ENCODE measurements at regions not wholly inside any gene's neighbourhood (a gene's known extent, or its start where the extent isn't known, plus 50 kb on each side); places are given as distances from the start of the nearest gene placed in this dataset.

DNA sequence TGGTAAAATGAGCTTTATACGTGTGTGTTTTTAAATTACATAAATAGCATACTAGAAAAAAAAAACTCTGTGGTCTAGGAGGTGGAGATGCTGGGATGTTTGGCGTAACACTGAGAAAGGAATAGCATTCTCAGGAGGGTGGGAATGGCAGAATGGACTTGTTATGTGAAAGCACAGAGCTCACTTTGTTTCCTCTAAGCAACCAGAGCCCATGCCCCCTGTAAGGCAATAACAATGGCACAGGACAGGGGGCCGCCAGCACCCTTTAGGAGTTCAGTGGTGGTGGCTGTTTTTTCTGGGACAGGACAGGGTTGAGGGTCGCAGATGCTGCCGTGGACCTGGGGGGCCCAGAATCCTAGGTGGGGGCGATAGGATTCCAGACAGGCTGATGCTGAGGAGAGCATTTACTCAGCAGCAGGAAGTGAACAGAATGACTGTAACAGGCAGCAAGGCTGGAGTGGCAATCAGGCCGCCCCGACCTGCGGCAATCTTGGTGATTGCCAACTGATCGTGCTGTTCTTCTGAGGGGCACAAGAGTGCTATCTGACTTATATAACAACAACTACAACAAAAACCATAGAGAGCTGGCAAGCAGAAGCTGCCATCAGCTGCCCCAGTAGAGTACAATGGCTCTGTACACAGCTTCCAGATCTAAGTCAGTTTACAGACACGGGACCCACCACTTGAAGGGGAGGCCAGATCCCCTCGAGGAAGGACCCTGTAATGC, 160.4 kb downstream of the UACA start:
- TF ChIP-seq GATA2 (IDR thresholded peaks at IDR 0.05; ENCODE audit: low read depth, low read length), result no peak
- no peak for TF ChIP-seq GATA3 (IDR thresholded peaks at IDR 0.05; ENCODE audit: low read depth, low read length)

DNA sequence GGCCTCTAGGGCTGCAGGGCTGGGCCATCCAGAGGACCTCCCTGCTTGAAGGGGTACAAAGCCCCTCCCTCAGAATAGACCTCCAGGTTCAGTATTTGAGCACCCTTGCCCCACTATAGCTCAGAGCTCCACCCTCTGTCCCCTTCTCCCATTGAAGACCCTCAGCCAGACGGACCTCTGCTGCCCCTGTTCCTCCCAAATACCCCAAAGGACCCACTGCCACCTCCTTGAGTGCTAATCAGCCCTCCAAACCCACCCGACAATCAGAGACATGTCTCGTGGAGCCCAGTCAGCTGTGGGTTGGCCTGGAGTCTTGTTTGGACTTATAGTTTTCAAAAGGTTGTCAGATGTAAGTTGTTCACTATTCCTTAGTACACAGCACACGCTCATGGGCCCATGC, 161.1 kb downstream of the UACA start:
- no peak for TF ChIP-seq GATA3 (IDR thresholded peaks at IDR 0.05; ENCODE audit: low read depth, low read length)
- no peak for TF ChIP-seq GATA2 (IDR thresholded peaks at IDR 0.05; ENCODE audit: low read depth, low read length)

DNA sequence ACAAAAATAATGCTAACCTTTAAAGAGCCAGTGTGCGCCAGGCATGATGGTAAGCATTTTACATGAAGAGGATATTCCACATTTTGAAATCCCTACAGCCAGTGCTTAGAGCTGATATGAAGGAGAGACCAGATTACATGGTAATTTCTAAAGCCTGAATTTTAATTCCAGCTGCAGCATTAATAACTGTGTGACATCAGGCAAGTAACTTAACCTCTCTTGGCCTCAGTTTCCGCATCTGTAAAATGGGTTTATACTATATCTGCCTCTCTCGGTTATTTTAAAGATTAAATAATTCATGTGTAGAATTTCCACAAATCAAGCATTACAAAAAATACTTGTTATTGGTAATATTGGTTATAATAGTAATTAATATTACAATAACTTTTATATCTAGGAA, 165.4 kb downstream of the UACA start:
- TF ChIP-seq GATA3 (IDR thresholded peaks at IDR 0.05; ENCODE audit: low read depth, low read length), result no peak
- TF ChIP-seq GATA2 (IDR thresholded peaks at IDR 0.05; ENCODE audit: low read depth, low read length), result no peak

DNA sequence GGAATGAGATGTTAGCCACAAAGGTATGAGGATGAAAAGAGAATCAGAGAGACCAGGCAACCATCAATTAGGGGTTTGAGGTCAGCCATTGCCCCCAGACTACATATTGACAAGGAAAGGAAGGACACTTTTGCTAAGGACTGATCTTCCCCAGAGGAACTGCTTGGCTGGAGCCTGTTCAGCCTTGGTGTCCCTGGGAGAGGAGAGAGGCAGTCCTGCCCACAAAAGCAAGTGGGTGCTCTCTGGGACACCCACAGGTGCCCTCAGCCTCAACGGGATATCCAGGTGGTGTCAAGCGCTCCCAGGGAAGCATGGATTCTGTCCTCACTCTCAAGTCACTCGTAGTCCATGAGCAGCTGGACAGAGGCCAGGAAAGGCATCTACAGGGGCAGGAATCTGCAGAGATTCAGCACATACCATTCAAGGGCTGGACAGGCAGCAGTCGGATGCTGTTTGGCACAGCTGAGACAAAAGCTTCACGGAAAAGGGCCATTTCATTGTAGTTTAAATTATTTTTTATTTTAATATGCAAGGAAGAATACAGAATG, 166.2 kb downstream of the UACA start:
- TF ChIP-seq GATA2 (IDR thresholded peaks at IDR 0.05; ENCODE audit: low read depth, low read length) (no peak), GATA3 (IDR thresholded peaks at IDR 0.05; ENCODE audit: low read depth, low read length) (no peak)

DNA sequence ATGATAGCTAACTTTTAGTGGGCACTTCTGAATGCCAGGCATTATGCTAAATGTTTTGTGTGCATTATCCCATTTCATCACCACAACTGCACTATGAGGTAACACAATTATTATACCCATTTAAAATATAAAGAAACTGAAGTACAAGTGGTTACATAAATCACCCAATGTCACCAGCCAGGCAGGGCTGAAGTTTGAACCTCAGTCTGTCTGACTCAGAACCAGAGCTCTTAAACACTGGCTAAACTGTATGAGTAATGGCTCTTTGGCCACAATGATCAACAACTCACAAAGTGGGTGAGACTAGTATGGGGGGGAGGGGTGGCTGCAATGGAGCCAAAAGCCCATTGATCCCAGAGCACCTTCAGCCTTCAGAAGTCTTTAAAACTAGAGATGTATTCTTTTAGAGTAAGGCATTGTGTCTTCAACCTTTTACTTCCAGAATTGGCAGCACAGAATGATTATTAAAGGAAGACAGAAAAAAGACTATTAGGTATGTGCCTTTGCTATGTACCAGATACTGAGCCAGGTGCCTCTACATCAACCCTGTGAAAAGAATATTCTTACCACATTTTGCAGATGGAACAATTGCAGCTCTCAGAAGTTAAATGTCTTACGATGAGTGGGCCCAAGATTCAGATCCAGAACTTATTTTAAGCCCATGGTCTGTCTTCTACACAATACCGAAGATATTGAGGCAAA, 166.9 kb downstream of the UACA start:
- TF ChIP-seq GATA2 (IDR thresholded peaks at IDR 0.05; ENCODE audit: low read depth, low read length), result no peak
- no peak for TF ChIP-seq GATA3 (IDR thresholded peaks at IDR 0.05; ENCODE audit: low read depth, low read length)

DNA sequence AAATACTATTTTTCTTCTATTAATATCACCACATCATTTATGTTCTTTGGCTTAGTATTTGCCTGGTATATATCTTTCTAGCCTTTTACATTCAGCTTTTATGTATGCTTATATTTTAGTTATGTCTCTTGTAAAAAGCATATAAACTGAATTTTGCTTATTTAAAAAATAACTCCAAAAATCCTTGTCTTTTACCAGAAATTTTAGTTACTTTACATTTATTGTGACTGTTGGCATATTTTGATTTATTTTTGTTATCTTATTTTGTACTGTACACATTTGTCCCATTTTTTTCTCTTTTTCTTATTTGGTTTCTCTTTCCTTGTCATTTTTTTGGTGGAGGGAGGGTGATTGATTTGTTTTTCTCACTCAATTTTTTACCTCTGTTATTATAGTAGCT, 169.6 kb downstream of the UACA start:
- TF ChIP-seq GATA2 (IDR thresholded peaks at IDR 0.05; ENCODE audit: low read depth, low read length), result no peak
- no peak for TF ChIP-seq GATA3 (IDR thresholded peaks at IDR 0.05; ENCODE audit: low read depth, low read length)

DNA sequence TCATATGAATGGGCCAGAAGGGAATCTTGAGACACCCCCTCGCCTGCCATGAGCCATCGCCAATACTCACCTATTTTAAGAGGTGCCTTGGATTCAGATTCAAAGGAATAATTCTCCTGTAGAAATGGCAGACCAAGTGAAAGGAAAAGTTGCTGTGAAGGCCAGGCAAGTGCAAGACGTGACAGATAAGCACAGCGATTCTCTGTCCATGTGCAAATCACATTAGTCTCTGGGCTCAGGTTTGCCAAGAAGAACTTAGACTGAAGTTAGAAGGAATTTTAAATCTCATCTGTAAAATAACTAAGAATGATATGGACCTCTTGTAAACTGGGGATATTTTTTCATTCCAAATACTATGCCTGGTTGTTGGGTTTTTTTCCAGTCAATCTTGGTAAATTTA, 173.6 kb downstream of the UACA start:
- TF ChIP-seq GATA2 (IDR thresholded peaks at IDR 0.05; ENCODE audit: low read depth, low read length) (no peak), GATA3 (IDR thresholded peaks at IDR 0.05; ENCODE audit: low read depth, low read length) (no peak)

DNA sequence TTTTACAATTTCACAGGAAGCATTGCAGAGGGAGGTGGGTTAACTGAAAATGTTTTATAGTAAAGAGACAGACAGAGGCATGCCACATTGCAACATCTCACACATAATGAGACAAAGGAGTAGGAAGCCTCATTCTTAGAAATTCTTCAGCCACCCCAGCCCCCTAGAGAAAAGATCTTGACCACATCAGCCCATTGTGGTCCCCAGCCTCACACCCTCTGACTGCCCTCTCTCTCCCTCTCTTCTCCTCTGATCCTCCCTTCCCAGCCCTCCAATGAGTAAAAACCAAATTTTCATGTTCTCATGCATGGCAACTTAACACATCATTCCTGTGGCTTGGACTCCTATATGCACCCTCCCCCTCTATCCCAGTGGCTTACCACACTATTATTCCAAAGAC, 174.1 kb downstream of the UACA start:
- TF ChIP-seq GATA3 (IDR thresholded peaks at IDR 0.05; ENCODE audit: low read depth, low read length), result no peak
- no peak for TF ChIP-seq GATA2 (IDR thresholded peaks at IDR 0.05; ENCODE audit: low read depth, low read length)

DNA sequence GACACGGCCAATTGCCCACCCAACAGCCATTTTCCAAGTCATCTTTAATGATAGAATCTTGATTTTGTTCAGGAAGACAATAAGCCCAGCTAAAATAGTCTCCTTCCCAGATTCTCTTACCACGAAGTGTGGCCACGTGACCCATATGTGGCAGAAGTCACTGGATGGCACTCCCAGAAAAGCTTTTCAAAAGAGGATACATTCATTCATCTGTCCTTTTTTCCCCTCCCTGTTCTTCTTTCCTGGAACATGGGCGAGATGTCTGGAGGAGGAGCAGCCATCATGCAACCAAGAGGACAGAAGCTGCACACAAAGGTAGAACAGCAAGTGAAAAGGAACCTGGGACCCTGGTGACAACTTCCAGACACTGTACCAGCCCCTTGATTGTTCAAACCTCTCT, 174.7 kb downstream of the UACA start:
- no peak for TF ChIP-seq GATA2 (IDR thresholded peaks at IDR 0.05; ENCODE audit: low read depth, low read length)
- TF ChIP-seq GATA3 (IDR thresholded peaks at IDR 0.05; ENCODE audit: low read depth, low read length), result no peak

DNA sequence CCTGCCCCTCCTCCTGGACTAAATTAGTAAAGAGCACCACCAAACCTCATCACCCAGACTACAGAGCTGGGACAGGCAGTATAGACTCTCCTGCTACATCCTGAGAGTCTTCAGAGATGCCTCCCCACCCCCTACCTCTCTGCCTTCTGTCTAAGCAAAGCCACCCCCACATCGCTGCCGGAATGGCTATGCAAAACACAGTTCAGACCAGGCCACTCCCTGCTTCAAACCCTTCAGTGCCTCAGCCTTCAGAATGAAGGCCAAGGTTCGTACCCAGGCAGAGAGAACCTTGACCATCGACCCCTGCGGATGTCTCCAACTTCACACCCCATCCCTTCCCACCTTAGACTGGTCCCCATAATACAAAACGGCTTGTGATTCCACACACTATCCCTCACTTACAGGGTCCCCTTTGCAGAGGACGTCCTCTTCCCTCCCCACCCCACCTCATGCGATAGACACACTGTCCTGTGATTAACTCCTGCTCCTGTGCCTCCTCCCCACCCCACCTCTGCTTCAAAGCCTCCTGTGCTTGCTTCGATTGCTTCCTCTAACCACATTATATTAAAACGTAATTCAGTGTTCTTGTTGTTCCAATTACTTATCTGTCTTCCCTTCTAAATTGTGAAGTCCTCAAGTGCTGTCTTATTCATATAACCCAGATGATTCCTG, 175.3 kb downstream of the UACA start:
- no peak for TF ChIP-seq GATA3 (IDR thresholded peaks at IDR 0.05; ENCODE audit: low read depth, low read length)
- TF ChIP-seq GATA2 (IDR thresholded peaks at IDR 0.05; ENCODE audit: low read depth, low read length), result no peak

DNA sequence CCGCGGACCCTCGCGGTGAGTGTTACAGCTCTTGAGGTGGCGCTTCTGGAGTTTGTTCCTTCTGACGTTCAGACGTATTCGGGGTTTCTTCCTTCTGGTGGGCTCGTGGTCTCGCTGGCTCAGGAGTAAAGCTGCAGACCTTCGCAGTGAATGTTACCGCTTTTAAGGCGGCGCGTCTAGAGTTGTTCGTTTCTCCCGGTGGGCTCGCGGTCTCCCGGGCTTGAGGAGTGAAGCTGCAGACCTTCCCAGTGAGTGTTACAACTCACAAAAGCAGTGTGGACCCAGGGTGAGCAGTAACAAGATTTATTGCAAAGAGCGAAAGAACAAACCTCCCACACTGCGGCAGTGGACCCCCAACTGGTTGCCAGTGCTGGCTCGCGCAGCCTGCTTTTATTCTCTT, 177.1 kb downstream of the UACA start:
- TF ChIP-seq GATA3 (IDR thresholded peaks at IDR 0.05; ENCODE audit: low read depth, low read length) (no peak), GATA2 (IDR thresholded peaks at IDR 0.05; ENCODE audit: low read depth, low read length) (no peak)

DNA sequence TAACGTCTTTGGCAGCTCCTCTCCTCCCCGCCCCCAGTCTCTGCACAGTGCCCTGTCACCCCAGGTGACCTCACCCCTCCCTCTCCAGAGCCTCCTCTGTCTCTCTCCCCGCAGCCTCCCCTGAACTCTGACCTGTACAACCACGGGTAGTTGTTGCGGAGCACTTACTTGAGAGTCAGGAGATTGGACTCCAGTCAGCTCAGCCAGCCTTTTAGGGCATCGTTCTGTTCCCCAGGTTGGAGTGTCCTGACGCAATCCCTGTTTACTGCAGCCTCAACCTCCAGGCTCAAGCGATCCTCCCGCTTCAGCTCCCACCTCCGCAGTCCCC, 177.7 kb downstream of the UACA start:
- no peak for TF ChIP-seq GATA3 (IDR thresholded peaks at IDR 0.05; ENCODE audit: low read depth, low read length)
- no peak for TF ChIP-seq GATA2 (IDR thresholded peaks at IDR 0.05; ENCODE audit: low read depth, low read length)

DNA sequence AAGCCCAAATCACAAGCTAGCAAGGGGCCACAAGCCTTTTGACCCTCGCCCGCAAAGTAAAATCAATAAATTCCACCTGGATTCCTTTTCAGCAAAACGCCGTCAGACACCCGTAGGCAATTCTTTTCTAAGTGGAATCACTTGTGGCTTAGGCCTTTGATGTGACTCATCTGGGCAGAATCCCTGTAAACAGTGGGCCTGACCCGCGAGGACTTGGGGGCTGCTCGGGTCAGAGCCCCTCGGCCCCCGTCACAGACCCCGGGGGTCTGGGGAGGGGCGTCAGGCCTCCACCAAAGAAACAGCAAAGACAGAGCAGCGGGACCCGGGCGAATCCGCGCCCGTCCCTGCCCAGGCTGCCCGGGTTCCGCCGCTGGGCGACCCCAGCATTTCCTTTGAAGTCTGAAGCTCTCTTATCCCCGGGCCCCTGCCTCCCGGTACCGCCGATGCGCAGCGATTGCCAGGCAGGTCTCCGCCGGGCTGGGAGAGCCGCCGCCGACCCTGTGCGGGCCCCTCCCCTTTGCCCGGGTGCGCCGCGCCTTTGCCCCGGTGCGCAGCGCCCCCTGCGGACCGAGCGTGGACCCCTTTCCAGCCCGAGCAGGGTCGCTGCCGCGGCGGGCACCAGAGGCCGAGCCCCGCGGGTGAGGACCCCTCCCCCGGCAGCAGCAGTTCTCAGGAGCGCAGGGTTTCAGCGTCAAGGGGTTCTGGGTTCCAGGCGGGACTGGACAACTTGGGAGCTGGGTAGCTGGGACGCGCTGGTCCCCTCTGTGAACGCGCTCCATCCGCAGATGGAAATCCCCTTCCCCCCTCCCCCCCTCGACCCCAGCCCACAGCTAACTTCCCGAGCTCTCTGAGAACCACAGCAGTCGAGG, 178.3 kb downstream of the UACA start:
- TF ChIP-seq GATA2 (IDR thresholded peaks at IDR 0.05; ENCODE audit: low read depth, low read length) (no peak), GATA3 (IDR thresholded peaks at IDR 0.05; ENCODE audit: low read depth, low read length) (no peak)

DNA sequence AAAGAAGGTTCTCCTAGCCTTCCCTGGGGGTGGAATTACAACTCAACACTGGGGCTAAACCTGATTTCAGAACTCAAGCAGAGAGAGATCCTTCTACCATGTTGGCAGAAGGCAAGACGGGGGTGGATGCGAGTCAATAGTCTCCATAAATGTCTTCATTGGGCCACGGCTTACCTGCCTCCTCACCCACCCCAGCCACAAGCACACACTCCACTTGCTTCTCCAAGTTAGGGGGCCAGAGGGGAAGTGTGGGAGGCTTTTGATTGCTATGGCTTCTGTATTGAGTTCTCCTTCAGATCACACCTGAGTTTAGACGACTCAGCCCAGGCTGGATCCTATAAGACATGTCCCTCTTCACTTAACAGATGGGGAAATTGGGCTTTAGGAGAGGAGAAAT, 178.9 kb downstream of the UACA start:
- TF ChIP-seq GATA3 (IDR thresholded peaks at IDR 0.05; ENCODE audit: low read depth, low read length) (no peak), GATA2 (IDR thresholded peaks at IDR 0.05; ENCODE audit: low read depth, low read length) (no peak)
